ENCODE measurements at regions not wholly inside any gene's neighbourhood (a gene's known extent, or its start where the extent isn't known, plus 50 kb on each side); places are given as distances from the start of the nearest gene placed in this dataset.
"Not testable (repeated sequence)": the region's sequence is repeated elsewhere in the genome, so short reads cannot be mapped to it uniquely, and the experiment has no call there.

DNA sequence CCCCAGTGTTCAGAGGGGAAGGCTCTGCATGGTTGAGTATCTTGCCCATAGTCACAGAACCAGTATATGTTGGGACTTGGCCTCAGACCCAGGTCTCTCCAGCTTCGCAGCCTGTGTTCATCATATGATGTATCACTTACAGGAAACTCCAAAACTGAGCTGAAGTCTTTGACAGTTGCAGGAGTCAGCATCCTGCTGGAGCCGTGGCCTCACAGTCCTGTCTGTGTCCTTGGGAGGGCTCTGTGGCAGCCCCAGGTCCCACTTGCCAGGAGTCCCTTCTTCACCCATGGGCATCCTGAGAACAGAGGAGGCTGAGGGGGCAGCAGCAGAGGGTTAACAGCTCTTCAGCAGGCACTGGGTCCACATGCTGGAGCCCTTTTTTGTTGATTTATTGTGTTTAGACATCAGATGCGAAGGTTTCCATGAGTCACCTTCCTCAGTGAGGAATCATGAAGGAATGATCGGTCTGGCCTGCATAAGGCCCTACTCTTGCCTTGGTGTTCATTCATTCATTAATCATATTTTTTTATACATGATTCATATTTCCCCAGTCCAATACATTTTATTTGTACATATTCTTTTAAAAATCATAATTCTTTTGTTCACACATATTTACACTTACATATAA is 176.3 kb upstream of the SPATA31A3 start:
- not testable (repeated sequence) for TF ChIP-seq EZH2 (IDR thresholded peaks at IDR 0.05; ENCODE audit: low read length); CTCF (optimal IDR thresholded peaks at IDR 0.05 in 1 of 3, IDR thresholded peaks at IDR 0.05 in 1 of 3, conservative IDR thresholded peaks at IDR 0.05 in 1 of 3; ENCODE audit: extremely low read depth in 1 of 3, insufficient read depth in 2 of 3, low read length in 3 of 3)
